Pancreas (tissue), 10 donors: ENCODE measurements at regions not wholly inside any gene's neighbourhood (a gene's known extent, or its start where the extent isn't known, plus 50 kb on each side); places are given as distances from the start of the nearest gene placed in this dataset.

ENCODE experiments used
- ATAC-seq, 4 donors: fragments of 200-7000 bp; cut with Tn5 transposase; one replicate each; pipeline versions ENCODE4 v1.8.0 to v1.9.1; 2020; ENCODE audit warnings: mild to moderate bottlenecking in 4 of 4, moderate library complexity in 4 of 4
- DNase-seq, 6 donors: peaks; one replicate each; pipeline ENCODE4 v3.0.0-alpha.2; 2020
- FAIRE-seq: peaks from 2 replicates; lab custom pipeline; 2012; peaks lifted over from hg19 to GRCh38; lab: Jason Lieb, UNC
- H3K27ac ChIP-seq, 4 donors: fragments of 200-600 bp; sonication (generic); 1 replicate in 3 of 4; 2 replicates in 1 of 4; pipeline versions ENCODE4 v1.5.0 to v1.8.0; 2020
- H3K27me3 ChIP-seq, 4 donors: fragments of 200-600 bp; one replicate each; pipeline ENCODE4 v1.8.0; 2021
- H3K36me3 ChIP-seq, 3 donors: fragments of 200-600 bp; sonication (generic) in 1 of 3; one replicate each; pipeline versions ENCODE4 v1.5.0 to v1.8.0; 2020 to 2021
- H3K4me1 ChIP-seq, 3 donors: fragments of 200-600 bp; one replicate each; pipeline ENCODE4 v1.8.0; 2021
- H3K4me3 ChIP-seq, 4 donors: fragments of 200-600 bp; sonication (generic) in 2 of 4; one replicate each; pipeline versions ENCODE4 v1.5.0 to v1.8.0; 2020 to 2021
- H3K9me3 ChIP-seq, 4 donors: fragments of 200-600 bp; one replicate each; pipeline ENCODE4 v1.8.0; 2021
- WGBS, 2 donors: extraction: QIAGEN DNeasy Blood & Tissue Kit; methylation state at CpG; one replicate each; pipeline ENCODE4 v1.1.7; 2013; 5-methylcytosine and 5-hydroxymethylcytosine counted together
- intact Hi-C, 3 donors: fragments of 100-400 bp; cut with DNase I; formaldehyde crosslinking; loops; one replicate each; pipeline versions ENCODE4 v1.11.1 to v1.14.2; 2022
- TF ChIP-seq, protein P1 (sequence below), 4 donors: fragments of 200-600 bp; sonication (generic) in 3 of 4; IDR thresholded peaks; one replicate each; pipeline versions ENCODE4 v1.5.0 to v1.8.0; 2021; ENCODE audit warnings: antibody characterized with exemption in 4 of 4
- donor health status: healthy with polysubstance abuse.
- donor health status: DM: no; HTN: no; CAD: no; lungs with moderate emphysema.
- donor health status: DM: no; HTN: no; CAD: no.
- donor health status: control.
- donor health status: control.
- donor health status: Bipolar disorder and iron deficiency.
- donor health status: DM: yes; HTN: yes; CAD: no.
- donor health status: DM: no; HTN: no; CAD: no.
- donor health status: DM: no; HTN: no; CAD: no.
- donor health status: DM: yes; HTN: yes; CAD: no.

DNA sequence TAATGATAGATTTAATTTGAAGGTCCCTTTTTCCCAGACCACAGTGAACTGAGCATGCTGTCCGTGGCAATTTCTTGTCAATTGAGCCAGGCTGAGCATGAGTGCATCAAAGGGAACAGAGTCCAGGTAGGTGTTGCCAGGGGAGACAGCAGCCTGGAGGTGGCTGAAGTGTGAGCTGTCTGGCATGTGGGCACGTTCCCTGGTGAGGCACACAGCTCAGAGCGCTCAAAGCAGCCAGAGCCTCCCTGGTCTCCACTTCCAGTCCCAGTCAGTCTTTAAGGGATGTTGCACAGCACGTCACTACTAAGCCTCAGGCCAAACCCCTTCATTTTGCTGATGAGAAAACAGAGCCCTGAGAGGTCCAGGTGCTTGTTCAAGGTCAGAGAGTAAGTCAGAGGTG lies 251.4 kb downstream of the MATN1 start:
- DNase-seq = no peak
- 43 to 47% methylated on average over 4 of the region's 4 CpGs for WGBS, 2 donors
- no peaks in the 10 kb centered on the region for H3K4me1 ChIP-seq

GRCh38 chr1:30471307-30471706 lies 252.1 kb downstream of the MATN1 start:
- no peak for ATAC-seq
- TF ChIP-seq, protein P1, sequence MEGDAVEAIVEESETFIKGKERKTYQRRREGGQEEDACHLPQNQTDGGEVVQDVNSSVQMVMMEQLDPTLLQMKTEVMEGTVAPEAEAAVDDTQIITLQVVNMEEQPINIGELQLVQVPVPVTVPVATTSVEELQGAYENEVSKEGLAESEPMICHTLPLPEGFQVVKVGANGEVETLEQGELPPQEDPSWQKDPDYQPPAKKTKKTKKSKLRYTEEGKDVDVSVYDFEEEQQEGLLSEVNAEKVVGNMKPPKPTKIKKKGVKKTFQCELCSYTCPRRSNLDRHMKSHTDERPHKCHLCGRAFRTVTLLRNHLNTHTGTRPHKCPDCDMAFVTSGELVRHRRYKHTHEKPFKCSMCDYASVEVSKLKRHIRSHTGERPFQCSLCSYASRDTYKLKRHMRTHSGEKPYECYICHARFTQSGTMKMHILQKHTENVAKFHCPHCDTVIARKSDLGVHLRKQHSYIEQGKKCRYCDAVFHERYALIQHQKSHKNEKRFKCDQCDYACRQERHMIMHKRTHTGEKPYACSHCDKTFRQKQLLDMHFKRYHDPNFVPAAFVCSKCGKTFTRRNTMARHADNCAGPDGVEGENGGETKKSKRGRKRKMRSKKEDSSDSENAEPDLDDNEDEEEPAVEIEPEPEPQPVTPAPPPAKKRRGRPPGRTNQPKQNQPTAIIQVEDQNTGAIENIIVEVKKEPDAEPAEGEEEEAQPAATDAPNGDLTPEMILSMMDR (IDR thresholded peaks at IDR 0.05) = no peak
- no peaks in the 10 kb centered on the region for H3K4me1 ChIP-seq
- FAIRE-seq = no peak
- H3K36me3 ChIP-seq = no peaks in the 10 kb centered on the region
- no peaks in the 10 kb centered on the region for H3K27me3 ChIP-seq
- no peak overlapping the region for H3K27ac ChIP-seq
- no peak for DNase-seq
- no peaks in the 10 kb centered on the region for H3K9me3 ChIP-seq
- 84 to 90% methylated on average over 2 of the region's 2 CpGs for WGBS, 2 donors
- intact Hi-C loops = no loop called here
- no peak overlapping the region for H3K4me3 ChIP-seq

More for the DNA sequence above, 251.4 kb downstream of the MATN1 start:
- intact Hi-C loops = no loop called here
- ATAC-seq = peak in 1 of 4 donors; percentile 60
- no peak overlapping the region for H3K4me3 ChIP-seq
- H3K27ac ChIP-seq = no peak overlapping the region
- no peaks in the 10 kb centered on the region for H3K27me3 ChIP-seq
- TF ChIP-seq, protein P1 (IDR thresholded peaks at IDR 0.05) = no peak
- H3K9me3 ChIP-seq = no peaks in the 10 kb centered on the region
- H3K36me3 ChIP-seq = no peaks in the 10 kb centered on the region
- FAIRE-seq = no peak

DNA sequence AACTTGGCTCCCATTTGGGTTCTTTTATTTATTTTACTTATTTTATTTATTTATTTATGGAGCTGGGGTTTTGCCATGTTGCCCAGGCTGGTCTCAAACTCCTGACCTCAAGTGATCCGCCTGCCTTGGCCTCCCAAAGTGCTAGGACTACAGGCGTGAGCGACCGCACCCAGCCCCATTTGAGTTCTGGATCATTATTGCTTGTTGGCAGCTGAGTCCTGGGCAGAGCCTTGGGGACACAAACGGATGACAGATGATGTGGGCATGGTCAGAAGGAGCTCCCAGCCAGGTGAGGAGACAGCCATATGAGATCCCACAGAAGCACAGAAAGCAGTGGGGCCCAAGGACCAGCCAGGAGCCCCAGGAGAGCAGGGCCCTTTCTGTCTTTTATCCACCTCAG lies 254.0 kb downstream of the MATN1 start:
- H3K36me3 ChIP-seq = no peaks in the 10 kb centered on the region

DNA sequence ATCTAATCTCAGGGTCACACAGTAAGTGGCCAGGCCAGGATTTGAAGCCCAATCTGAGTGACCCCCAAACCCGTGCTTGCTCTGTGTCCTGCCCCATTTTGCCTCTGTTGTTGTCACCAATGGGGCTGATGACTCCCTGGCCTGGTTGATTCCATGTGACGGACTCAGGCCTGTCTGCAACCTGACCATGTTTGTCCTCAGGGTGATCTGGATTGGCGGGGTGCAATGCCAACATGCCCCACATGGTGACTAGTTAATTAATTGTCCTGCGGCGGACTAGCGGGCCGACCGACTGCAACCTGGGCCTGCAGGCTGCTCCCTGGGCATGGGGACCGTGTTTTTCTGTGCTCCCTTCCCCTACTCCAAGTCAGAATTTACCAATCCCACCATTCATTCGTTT lies 256.3 kb downstream of the MATN1 start:
- H3K4me3 ChIP-seq = no peak overlapping the region
- whole genome bisulfite sequencing, 2 donors = 78 to 83% methylated on average over 10 of the region's 10 CpGs
- no peaks in the 10 kb centered on the region for H3K36me3 ChIP-seq
- intact Hi-C loops = no loop called here
- no peaks in the 10 kb centered on the region for H3K27me3 ChIP-seq
- no peaks in the 10 kb centered on the region for H3K4me1 ChIP-seq
- DNase-seq (no peak), ATAC-seq (no peak), FAIRE-seq (no peak)
- H3K9me3 ChIP-seq = no peaks in the 10 kb centered on the region
- no peak overlapping the region for H3K27ac ChIP-seq
- TF ChIP-seq, protein P1 (IDR thresholded peaks at IDR 0.05) = no peak

More for the DNA sequence above, 254.0 kb downstream of the MATN1 start:
- no peak for ATAC-seq
- Histone ChIP-seq H3K27me3 (no peaks in the 10 kb centered on the region), H3K9me3 (no peaks in the 10 kb centered on the region), H3K4me1 (no peaks in the 10 kb centered on the region), H3K4me3 (no peak overlapping the region), H3K27ac (no peak overlapping the region)
- 69 to 80% methylated on average over 5 of the region's 5 CpGs for WGBS, 2 donors
- intact Hi-C loops = no loop called here
- no peak for DNase-seq
- no peak for FAIRE-seq
- TF ChIP-seq, protein P1 (IDR thresholded peaks at IDR 0.05) = no peak

DNA sequence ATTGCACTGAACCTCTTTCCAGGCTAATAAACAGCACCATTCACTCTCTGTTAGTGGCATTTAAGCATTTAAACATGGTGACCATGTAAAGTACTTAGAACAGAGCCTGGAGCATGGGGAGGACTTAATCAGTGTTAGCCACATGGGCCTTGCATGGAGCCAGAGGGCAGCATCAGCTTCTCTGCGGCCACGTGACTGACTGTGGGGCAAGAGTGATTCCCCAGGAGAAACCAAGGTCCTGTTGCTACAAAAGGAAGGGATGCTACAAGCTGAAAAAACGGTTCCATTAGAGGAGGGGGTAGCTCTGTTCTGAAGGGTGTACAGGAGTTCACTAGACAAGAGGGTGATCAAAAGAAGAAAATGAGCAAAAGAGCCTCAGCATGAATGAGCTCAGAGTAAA lies 256.8 kb downstream of the MATN1 start:
- Histone ChIP-seq H3K4me1 (no peaks in the 10 kb centered on the region), H3K4me3 (no peak overlapping the region), H3K9me3 (no peaks in the 10 kb centered on the region), H3K36me3 (no peaks in the 10 kb centered on the region), H3K27me3 (no peaks in the 10 kb centered on the region), H3K27ac (no peak overlapping the region)
- no peak for FAIRE-seq
- 57 to 69% methylated on average over 3 of the region's 3 CpGs for WGBS, 2 donors
- ATAC-seq = no peak
- TF ChIP-seq, protein P1 (IDR thresholded peaks at IDR 0.05) = no peak
- no peak for DNase-seq
- intact Hi-C loops = no loop called here
